Naive thymus-derived CD8-positive, alpha-beta T cell (primary cell): ENCODE measurements at regions not wholly inside any gene's neighbourhood (a gene's known extent, or its start where the extent isn't known, plus 50 kb on each side); places are given as distances from the start of the nearest gene placed in this dataset.

Source experiments
- ATAC-seq, 2 donors: fragments of 150-1000 bp; cut with Tn5 transposase in 1 of 2; sonication (Bioruptor Pico), chemical (Tn5 transposase) in 1 of 2; 1 replicate in 1 of 2; 2 replicates in 1 of 2; pipeline ENCODE4 v1.10.0; 2021; ENCODE audit warnings: mild to moderate bottlenecking in 2 of 2, moderate library complexity in 2 of 2
- POLR2A ChIA-PET: fragments of 350-600 bp; sonication (Branson Sonifier 250); formaldehyde crosslinking; loops from one replicate; lab custom pipeline; 2021; ENCODE audit warnings: antibody characterized with exemption; lab: Charles Lee
- DNase-seq, 10 donors: peaks; one replicate each; pipeline versions ENCODE4 v3.0.0 to v3.0.0-alpha.2; 2020 to 2022
- H3K27ac Mint-ChIP-seq, 10 donors: one replicate each; pipeline ENCODE4 v1.8.0; 2020 to 2022; ENCODE audit warnings: mild to moderate bottlenecking in 10 of 10, mixed read lengths in 10 of 10, moderate library complexity in 4 of 10, inconsistent platforms in 1 of 10
- H3K27me3 Mint-ChIP-seq, 5 donors: one replicate each; pipeline ENCODE4 v1.8.0; 2021 to 2022; ENCODE audit warnings: mixed read lengths in 5 of 5
- H3K36me3 Mint-ChIP-seq, 3 donors: one replicate each; pipeline ENCODE4 v1.8.0; 2020 to 2022; ENCODE audit warnings: mixed read lengths in 3 of 3, mild to moderate bottlenecking in 2 of 3, inconsistent platforms in 1 of 3
- H3K4me1 Mint-ChIP-seq, 4 donors: one replicate each; pipeline ENCODE4 v1.8.0; 2021 to 2022; ENCODE audit warnings: mixed read lengths in 4 of 4
- H3K4me3 Mint-ChIP-seq, 10 donors: one replicate each; pipeline ENCODE4 v1.8.0; 2020 to 2022; ENCODE audit warnings: mild to moderate bottlenecking in 10 of 10, mixed read lengths in 10 of 10, moderate library complexity in 6 of 10, inconsistent platforms in 1 of 10
- H3K9me3 Mint-ChIP-seq, 9 donors: one replicate each; pipeline ENCODE4 v1.8.0; 2020 to 2022; ENCODE audit warnings: mixed read lengths in 9 of 9, mild to moderate bottlenecking in 3 of 9, inconsistent platforms in 1 of 9, moderate library complexity in 1 of 9

GRCh38 chr16:85984231-85984880 is 85.4 kb downstream of the IRF8 start:
- Mint-ChIP-seq H3K36me3 (no peaks in the 10 kb centered on the region), H3K27me3 (peaks cover 4 to 27% (median 16%) of the 10 kb centered on the region in 5 donors), H3K4me1 (peaks cover 0 to 67% (median 7%) of the 10 kb centered on the region in 4 donors), H3K9me3 (no peaks in the 10 kb centered on the region), H3K27ac (no peak overlapping the region), H3K4me3 (no peak overlapping the region)
- DNase-seq = no peak
- POLR2A ChIA-PET = no interaction called here
- ATAC-seq = no peak

GRCh38 chr16:85984947-85985451 is 86.0 kb downstream of the IRF8 start:
- ATAC-seq (no peak), DNase-seq (no peak)
- H3K36me3 Mint-ChIP-seq = no peaks in the 10 kb centered on the region
- peak overlapping the region in 1 of 10 donors; percentile 36 for H3K27ac Mint-ChIP-seq
- no peak overlapping the region for H3K4me3 Mint-ChIP-seq
- peaks cover 0 to 68% (median 6%) of the 10 kb centered on the region in 4 donors for H3K4me1 Mint-ChIP-seq
- POLR2A ChIA-PET = no interaction called here
- peaks cover 3 to 33% (median 15%) of the 10 kb centered on the region in 5 donors for H3K27me3 Mint-ChIP-seq
- H3K9me3 Mint-ChIP-seq = no peaks in the 10 kb centered on the region

GRCh38 chr16:85986931-85987749 is 88.2 kb downstream of the IRF8 start:
- H3K27ac Mint-ChIP-seq = peak overlapping the region in 1 of 10 donors; percentile 34

GRCh38 chr16:85987750-85988078 is 88.8 kb downstream of the IRF8 start:
- Mint-ChIP-seq H3K36me3 (no peaks in the 10 kb centered on the region), H3K4me3 (no peak overlapping the region), H3K27me3 (peaks cover 3 to 38% (median 11%) of the 10 kb centered on the region in 5 donors), H3K27ac (no peak overlapping the region), H3K9me3 (no peaks in the 10 kb centered on the region), H3K4me1 (peaks cover 0 to 78% (median 5%) of the 10 kb centered on the region in 4 donors)
- ATAC-seq (no peak), DNase-seq (no peak)
- POLR2A ChIA-PET = interaction anchor here (1.9 kb wide), 1 partner anchor 166 kb away, joined by 11 read pairs; no protein-coding TSS in a partner anchor

More at GRCh38 chr16:85986931-85987749, 88.2 kb downstream of the IRF8 start:
- POLR2A ChIA-PET = interaction anchor here (1.9 kb wide), 1 partner anchor 165 kb away, joined by 11 read pairs; no protein-coding TSS in a partner anchor
- no peaks in the 10 kb centered on the region for H3K36me3 Mint-ChIP-seq
- peaks cover 0 to 78% (median 5%) of the 10 kb centered on the region in 4 donors for H3K4me1 Mint-ChIP-seq
- DNase-seq = peak in 8 of 10 donors; percentile 7 to 54 (median 32)
- no peaks in the 10 kb centered on the region for H3K9me3 Mint-ChIP-seq
- H3K27me3 Mint-ChIP-seq = peaks cover 3 to 38% (median 11%) of the 10 kb centered on the region in 5 donors
- H3K4me3 Mint-ChIP-seq = no peak overlapping the region
- peak in 1 of 2 donors; percentile 46 for ATAC-seq

GRCh38 chr16:85988306-85988705 is 89.3 kb downstream of the IRF8 start:
- ATAC-seq (no peak), DNase-seq (no peak)
- POLR2A ChIA-PET = interaction anchor here (1.9 kb wide), 1 partner anchor 166 kb away, joined by 11 read pairs; no protein-coding TSS in a partner anchor
- H3K9me3 Mint-ChIP-seq = no peaks in the 10 kb centered on the region
- no peaks in the 10 kb centered on the region for H3K36me3 Mint-ChIP-seq
- H3K27ac Mint-ChIP-seq = no peak overlapping the region
- H3K4me1 Mint-ChIP-seq = peaks cover 0 to 75% (median 6%) of the 10 kb centered on the region in 4 donors
- H3K4me3 Mint-ChIP-seq = no peak overlapping the region
- peaks cover 3 to 38% (median 15%) of the 10 kb centered on the region in 5 donors for H3K27me3 Mint-ChIP-seq

GRCh38 chr16:85988723-85989313 is 89.9 kb downstream of the IRF8 start:
- H3K9me3 Mint-ChIP-seq = no peaks in the 10 kb centered on the region
- peaks cover 0 to 74% (median 6%) of the 10 kb centered on the region in 4 donors for H3K4me1 Mint-ChIP-seq
- ATAC-seq (no peak), DNase-seq (no peak)
- H3K27ac Mint-ChIP-seq = no peak overlapping the region
- H3K27me3 Mint-ChIP-seq = peaks cover 3 to 38% (median 15%) of the 10 kb centered on the region in 5 donors
- no peaks in the 10 kb centered on the region for H3K36me3 Mint-ChIP-seq
- POLR2A ChIA-PET = no interaction called here
- peak overlapping the region in 1 of 10 donors; percentile 51 for H3K4me3 Mint-ChIP-seq

- H3K9me3 Mint-ChIP-seq = no peaks in the 10 kb centered on the region
- peaks cover 3 to 35% (median 11%) of the 10 kb centered on the region in 5 donors for H3K27me3 Mint-ChIP-seq
- no peak overlapping the region for H3K4me3 Mint-ChIP-seq
- ATAC-seq (no peak), DNase-seq (no peak)
- POLR2A ChIA-PET = no interaction called here
- H3K36me3 Mint-ChIP-seq = no peaks in the 10 kb centered on the region
- H3K4me1 Mint-ChIP-seq = peaks cover 0 to 70% (median 6%) of the 10 kb centered on the region in 4 donors
- no peak overlapping the region for H3K27ac Mint-ChIP-seq
Observed at GRCh38 chr16:85989376-85989775, 90.4 kb downstream of the IRF8 start.

GRCh38 chr16:85989863-85990643 is 91.1 kb downstream of the IRF8 start:
- POLR2A ChIA-PET = no interaction called here
- no peak overlapping the region for H3K4me3 Mint-ChIP-seq
- H3K27me3 Mint-ChIP-seq = peaks cover 3 to 29% (median 10%) of the 10 kb centered on the region in 5 donors
- no peak overlapping the region for H3K27ac Mint-ChIP-seq
- DNase-seq (no peak), ATAC-seq (no peak)
- H3K36me3 Mint-ChIP-seq = no peaks in the 10 kb centered on the region
- H3K4me1 Mint-ChIP-seq = peaks cover 0 to 66% (median 5%) of the 10 kb centered on the region in 4 donors
- H3K9me3 Mint-ChIP-seq = no peaks in the 10 kb centered on the region

- H3K27ac Mint-ChIP-seq = no peak overlapping the region
- ATAC-seq (no peak), DNase-seq (no peak)
- POLR2A ChIA-PET = no interaction called here
- H3K4me1 Mint-ChIP-seq = peaks cover under 1 to 66% (median 6%) of the 10 kb centered on the region in 4 donors
- H3K4me3 Mint-ChIP-seq = no peak overlapping the region
- H3K9me3 Mint-ChIP-seq = no peaks in the 10 kb centered on the region
- peaks cover 3 to 27% (median 9%) of the 10 kb centered on the region in 5 donors for H3K27me3 Mint-ChIP-seq
- H3K36me3 Mint-ChIP-seq = no peaks in the 10 kb centered on the region
Observed at GRCh38 chr16:85990861-85991301, 91.9 kb downstream of the IRF8 start.

- POLR2A ChIA-PET = no interaction called here
- Mint-ChIP-seq H3K9me3 (no peaks in the 10 kb centered on the region), H3K4me1 (peaks cover 5 to 69% (median 6%) of the 10 kb centered on the region in 4 donors), H3K27me3 (peaks cover 3 to 27% (median 9%) of the 10 kb centered on the region in 5 donors), H3K36me3 (no peaks in the 10 kb centered on the region), H3K4me3 (no peak overlapping the region), H3K27ac (no peak overlapping the region)
- DNase-seq = no peak
- no peak for ATAC-seq
Observed at GRCh38 chr16:85991425-85991824, 92.5 kb downstream of the IRF8 start.

- DNase-seq (no peak), ATAC-seq (no peak)
- H3K4me3 Mint-ChIP-seq = no peak overlapping the region
- peaks cover 4 to 66% (median 5%) of the 10 kb centered on the region in 4 donors for H3K4me1 Mint-ChIP-seq
- no peaks in the 10 kb centered on the region for H3K36me3 Mint-ChIP-seq
- peaks cover 3 to 27% (median 7%) of the 10 kb centered on the region in 5 donors for H3K27me3 Mint-ChIP-seq
- H3K9me3 Mint-ChIP-seq = no peaks in the 10 kb centered on the region
- H3K27ac Mint-ChIP-seq = no peak overlapping the region
- POLR2A ChIA-PET = no interaction called here
Observed at GRCh38 chr16:85991856-85992255, 92.9 kb downstream of the IRF8 start.

- DNase-seq (no peak), ATAC-seq (no peak)
- H3K27me3 Mint-ChIP-seq = peaks cover 3 to 27% (median 7%) of the 10 kb centered on the region in 5 donors
- no peak overlapping the region for H3K4me3 Mint-ChIP-seq
- H3K4me1 Mint-ChIP-seq = peaks cover 2 to 61% (median 4%) of the 10 kb centered on the region in 4 donors
- no peaks in the 10 kb centered on the region for H3K9me3 Mint-ChIP-seq
- H3K36me3 Mint-ChIP-seq = no peaks in the 10 kb centered on the region
- H3K27ac Mint-ChIP-seq = no peak overlapping the region
- POLR2A ChIA-PET = no interaction called here
Observed at GRCh38 chr16:85992359-85992758, 93.4 kb downstream of the IRF8 start.
